ENCODE measurements at regions not wholly inside any gene's neighbourhood (a gene's known extent, or its start where the extent isn't known, plus 50 kb on each side); places are given as distances from the start of the nearest gene placed in this dataset.

DNA sequence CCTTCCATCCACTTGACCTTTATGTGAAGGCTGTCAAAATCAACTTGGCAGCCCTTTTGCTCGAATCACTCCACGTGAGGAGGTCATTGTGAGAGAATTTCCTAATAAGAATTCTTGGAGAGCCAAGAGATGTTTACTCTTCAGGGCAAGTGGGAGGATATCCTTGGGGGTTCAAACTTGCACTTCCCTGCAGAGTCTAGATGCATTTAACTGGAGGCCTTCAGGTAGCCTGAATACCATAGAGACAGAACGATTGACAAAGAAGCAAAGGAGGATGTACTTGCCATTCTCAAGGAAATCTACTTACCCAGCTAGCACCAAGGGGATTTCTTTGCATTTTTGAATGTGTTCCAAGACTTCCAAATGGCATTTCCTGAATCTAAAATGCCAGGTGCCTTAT is 1702.6 kb upstream of the FLRT2 start:
- no CpG with 5 or more reads among the region's 3 CpGs for WGBS (ENCODE audit: insufficient coverage, low lambda C conversion rate)
- Histone ChIP-seq H3K27me3 (ENCODE audit: control insufficient read depth, insufficient read depth, low read length) (no peaks in the 10 kb centered on the region), H3K9me3 (ENCODE audit: control insufficient read depth, low read depth, low read length) (no peaks in the 10 kb centered on the region)

DNA sequence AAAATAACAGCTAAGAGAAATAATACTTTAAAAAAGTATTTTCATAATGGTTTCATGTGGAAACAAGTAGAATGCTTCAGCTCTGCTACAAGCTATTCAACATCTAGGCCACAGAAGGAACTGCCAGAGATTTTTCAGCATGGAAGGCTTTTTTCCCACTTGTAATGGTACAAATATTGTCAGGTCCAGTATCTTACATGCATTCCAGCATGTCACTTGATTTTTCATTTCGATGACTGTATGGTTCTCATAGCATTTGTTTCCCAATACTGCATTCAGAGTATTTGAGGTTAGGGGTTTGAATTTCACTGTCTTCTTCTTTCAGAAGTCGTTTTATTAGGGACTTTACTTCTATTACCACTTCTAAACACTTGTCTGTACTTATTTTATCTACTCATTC is 1701.5 kb upstream of the FLRT2 start:
- Histone ChIP-seq H3K4me1 (ENCODE audit: control insufficient read depth, insufficient read depth, low read length) (no peaks in the 10 kb centered on the region), H3K27ac (ENCODE audit: low read length) (no peak overlapping the region), H3K9me3 (ENCODE audit: control insufficient read depth, low read depth, low read length) (no peaks in the 10 kb centered on the region), H3K36me3 (ENCODE audit: control insufficient read depth, insufficient read depth, low read length) (no peaks in the 10 kb centered on the region), H3K27me3 (ENCODE audit: control insufficient read depth, insufficient read depth, low read length) (no peaks in the 10 kb centered on the region), H3K4me3 (ENCODE audit: low read length) (no peak overlapping the region)
- no peak for DNase-seq
- WGBS (ENCODE audit: insufficient coverage, low lambda C conversion rate) = no CpG with 5 or more reads among the region's 2 CpGs

More for the DNA sequence above, 1702.6 kb upstream of the FLRT2 start:
- Histone ChIP-seq H3K27ac (ENCODE audit: low read length) (no peak overlapping the region), H3K4me1 (ENCODE audit: control insufficient read depth, insufficient read depth, low read length) (no peaks in the 10 kb centered on the region), H3K4me3 (ENCODE audit: low read length) (no peak overlapping the region), H3K36me3 (ENCODE audit: control insufficient read depth, insufficient read depth, low read length) (no peaks in the 10 kb centered on the region)
- no peak for DNase-seq

DNA sequence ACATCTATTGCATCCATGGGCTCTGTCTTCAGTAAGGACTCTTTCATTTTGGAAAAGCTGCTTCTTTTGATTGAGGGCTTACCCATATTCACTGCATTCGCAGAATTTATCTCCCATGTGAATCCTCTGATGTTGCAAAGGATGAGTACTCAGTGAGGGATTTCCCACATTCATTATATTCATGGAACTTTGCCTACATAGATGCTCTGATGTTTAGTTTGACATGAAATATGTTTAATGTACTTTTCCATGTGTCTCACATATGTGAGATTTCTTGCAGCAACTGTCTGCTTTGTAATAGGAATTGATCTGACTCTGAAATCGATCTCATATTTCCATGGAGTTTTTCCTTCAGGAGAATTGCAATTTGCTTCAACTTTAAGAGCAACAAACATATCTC is 1699.6 kb upstream of the FLRT2 start:
- Histone ChIP-seq H3K4me1 (ENCODE audit: control insufficient read depth, insufficient read depth, low read length) (no peaks in the 10 kb centered on the region), H3K9me3 (ENCODE audit: control insufficient read depth, low read depth, low read length) (no peaks in the 10 kb centered on the region), H3K27ac (ENCODE audit: low read length) (no peak overlapping the region), H3K27me3 (ENCODE audit: control insufficient read depth, insufficient read depth, low read length) (no peaks in the 10 kb centered on the region), H3K4me3 (ENCODE audit: low read length) (no peak overlapping the region), H3K36me3 (ENCODE audit: control insufficient read depth, insufficient read depth, low read length) (no peaks in the 10 kb centered on the region)
- DNase-seq = no peak
- WGBS (ENCODE audit: insufficient coverage, low lambda C conversion rate) = no CpG with 5 or more reads among the region's 2 CpGs

DNA sequence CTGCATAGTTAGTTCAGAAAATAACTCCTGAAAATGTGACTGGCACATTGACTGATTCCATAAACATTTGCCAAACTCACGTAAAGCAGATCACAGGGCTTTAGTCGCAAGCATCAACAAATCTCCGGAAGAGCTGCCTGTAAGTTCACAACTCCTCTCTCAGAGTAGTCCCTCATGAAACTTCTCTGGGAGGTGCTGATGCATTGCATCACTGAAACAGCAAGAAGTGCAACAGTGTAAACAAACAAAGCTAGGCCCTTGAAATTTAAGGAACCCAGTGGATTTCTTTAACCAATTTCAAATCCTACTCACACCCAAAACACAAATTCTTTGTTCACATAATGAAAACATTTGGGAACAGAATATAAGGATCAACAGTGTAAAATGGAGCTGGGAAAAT is 1691.7 kb upstream of the FLRT2 start:
- no CpG with 5 or more reads among the region's 3 CpGs for WGBS (ENCODE audit: insufficient coverage, low lambda C conversion rate)

DNA sequence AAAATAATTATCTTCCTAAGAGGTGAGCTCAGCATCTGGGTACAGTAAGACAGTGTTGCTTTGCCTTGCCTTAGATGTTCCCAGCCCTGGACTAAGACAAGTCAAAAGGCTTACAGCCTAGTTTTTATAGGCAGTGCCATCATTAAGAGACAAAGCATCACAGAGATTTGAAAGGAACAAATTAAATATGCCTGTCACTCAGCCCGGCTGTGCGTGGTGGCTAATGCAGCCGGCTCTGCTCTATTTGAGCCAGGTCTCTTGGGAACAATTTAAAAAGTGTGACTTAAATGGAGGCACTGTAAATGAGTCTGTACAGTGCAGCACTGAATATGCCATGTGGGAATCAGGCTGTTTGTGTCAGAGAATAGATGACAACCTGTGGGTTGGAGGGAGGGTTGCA is 1687.4 kb upstream of the FLRT2 start:
- no CpG with 5 or more reads among the region's 3 CpGs for WGBS (ENCODE audit: insufficient coverage, low lambda C conversion rate)
- no peaks in the 10 kb centered on the region for H3K4me1 ChIP-seq (ENCODE audit: control insufficient read depth, insufficient read depth, low read length)
- DNase-seq = no peak
- no peak overlapping the region for H3K4me3 ChIP-seq (ENCODE audit: low read length)
- H3K27me3 ChIP-seq (ENCODE audit: control insufficient read depth, insufficient read depth, low read length) = no peaks in the 10 kb centered on the region
- no peaks in the 10 kb centered on the region for H3K9me3 ChIP-seq (ENCODE audit: control insufficient read depth, low read depth, low read length)
- H3K27ac ChIP-seq (ENCODE audit: low read length) = no peak overlapping the region
- H3K36me3 ChIP-seq (ENCODE audit: control insufficient read depth, insufficient read depth, low read length) = no peaks in the 10 kb centered on the region

More for the DNA sequence above, 1691.7 kb upstream of the FLRT2 start:
- DNase-seq = no peak
- Histone ChIP-seq H3K9me3 (ENCODE audit: control insufficient read depth, low read depth, low read length) (no peaks in the 10 kb centered on the region), H3K27ac (ENCODE audit: low read length) (no peak overlapping the region), H3K4me1 (ENCODE audit: control insufficient read depth, insufficient read depth, low read length) (no peaks in the 10 kb centered on the region), H3K27me3 (ENCODE audit: control insufficient read depth, insufficient read depth, low read length) (no peaks in the 10 kb centered on the region), H3K36me3 (ENCODE audit: control insufficient read depth, insufficient read depth, low read length) (no peaks in the 10 kb centered on the region), H3K4me3 (ENCODE audit: low read length) (no peak overlapping the region)

DNA sequence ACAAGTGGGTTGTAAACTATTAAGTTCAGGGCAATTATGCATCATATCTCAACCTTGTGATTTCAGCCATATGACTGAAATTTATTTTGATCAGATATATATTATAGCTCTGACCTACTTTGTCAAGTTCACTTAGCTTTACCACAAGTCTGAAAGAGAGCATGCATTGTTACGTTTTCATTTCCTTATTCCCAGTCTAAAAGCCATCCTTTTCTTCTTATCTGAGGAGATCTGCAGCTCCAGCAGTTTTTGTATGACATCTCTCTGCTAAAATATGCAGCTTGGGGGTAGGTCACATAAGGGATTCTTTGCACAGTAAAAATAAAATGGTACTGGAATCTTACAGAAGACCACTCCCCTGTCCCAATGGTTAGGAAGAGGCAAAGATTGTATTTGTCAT is 1682.8 kb upstream of the FLRT2 start:
- Histone ChIP-seq H3K36me3 (ENCODE audit: control insufficient read depth, insufficient read depth, low read length) (no peaks in the 10 kb centered on the region), H3K4me3 (ENCODE audit: low read length) (no peak overlapping the region), H3K9me3 (ENCODE audit: control insufficient read depth, low read depth, low read length) (no peaks in the 10 kb centered on the region), H3K27ac (ENCODE audit: low read length) (no peak overlapping the region), H3K27me3 (ENCODE audit: control insufficient read depth, insufficient read depth, low read length) (no peaks in the 10 kb centered on the region), H3K4me1 (ENCODE audit: control insufficient read depth, insufficient read depth, low read length) (no peaks in the 10 kb centered on the region)
- no peak for DNase-seq
- WGBS (ENCODE audit: insufficient coverage, low lambda C conversion rate) = no CpG with 5 or more reads among the region's 1 CpG

DNA sequence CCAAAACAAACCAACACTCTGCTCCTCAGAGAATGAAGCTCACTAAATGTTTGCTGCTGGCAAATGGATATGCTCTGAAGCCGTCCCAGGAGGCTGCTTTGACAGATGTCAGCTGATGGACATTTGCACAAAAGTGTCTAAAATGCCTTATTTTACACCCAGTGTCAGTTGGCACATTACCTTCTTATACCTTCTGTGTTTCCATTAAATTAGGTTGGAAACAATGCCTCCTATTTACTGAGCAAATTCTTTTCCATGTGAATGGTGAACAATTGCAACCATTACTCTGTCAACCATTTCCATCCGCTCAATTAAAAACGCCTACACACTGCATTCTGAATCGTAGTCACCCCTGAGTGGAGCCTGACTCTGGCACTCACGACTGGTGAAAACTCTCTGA is 1679.9 kb upstream of the FLRT2 start:
- Histone ChIP-seq H3K36me3 (ENCODE audit: control insufficient read depth, insufficient read depth, low read length) (no peaks in the 10 kb centered on the region), H3K4me1 (ENCODE audit: control insufficient read depth, insufficient read depth, low read length) (no peaks in the 10 kb centered on the region), H3K9me3 (ENCODE audit: control insufficient read depth, low read depth, low read length) (no peaks in the 10 kb centered on the region), H3K27ac (ENCODE audit: low read length) (no peak overlapping the region), H3K4me3 (ENCODE audit: low read length) (no peak overlapping the region), H3K27me3 (ENCODE audit: control insufficient read depth, insufficient read depth, low read length) (no peaks in the 10 kb centered on the region)
- no CpG with 5 or more reads among the region's 5 CpGs for WGBS (ENCODE audit: insufficient coverage, low lambda C conversion rate)
- no peak for DNase-seq

DNA sequence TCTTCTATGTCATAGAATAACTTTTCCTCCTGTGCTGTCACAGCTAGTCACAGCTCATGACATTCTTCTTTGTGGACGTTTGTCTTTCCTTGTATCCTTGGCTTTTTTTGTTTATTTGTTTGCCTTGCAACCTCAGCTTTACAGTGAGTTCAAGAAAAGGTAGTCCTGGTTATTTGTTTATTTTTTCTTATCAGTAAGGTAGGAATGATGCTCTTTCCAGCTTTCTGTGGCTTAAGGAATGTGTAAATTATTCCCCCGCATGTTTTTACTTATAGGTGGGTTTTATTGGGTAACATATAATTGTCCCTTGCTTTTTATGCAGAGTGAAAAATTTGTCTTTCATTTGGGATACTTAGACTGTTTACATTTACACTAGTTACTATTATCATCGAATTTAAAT is 1673.6 kb upstream of the FLRT2 start:
- Histone ChIP-seq H3K27ac (ENCODE audit: low read length) (no peak overlapping the region), H3K27me3 (ENCODE audit: control insufficient read depth, insufficient read depth, low read length) (no peaks in the 10 kb centered on the region), H3K4me1 (ENCODE audit: control insufficient read depth, insufficient read depth, low read length) (no peaks in the 10 kb centered on the region), H3K9me3 (ENCODE audit: control insufficient read depth, low read depth, low read length) (no peaks in the 10 kb centered on the region), H3K4me3 (ENCODE audit: low read length) (no peak overlapping the region), H3K36me3 (ENCODE audit: control insufficient read depth, insufficient read depth, low read length) (no peaks in the 10 kb centered on the region)
- 83% methylated on average over 1 of the region's 3 CpGs for WGBS (ENCODE audit: insufficient coverage, low lambda C conversion rate)
- DNase-seq = no peak

DNA sequence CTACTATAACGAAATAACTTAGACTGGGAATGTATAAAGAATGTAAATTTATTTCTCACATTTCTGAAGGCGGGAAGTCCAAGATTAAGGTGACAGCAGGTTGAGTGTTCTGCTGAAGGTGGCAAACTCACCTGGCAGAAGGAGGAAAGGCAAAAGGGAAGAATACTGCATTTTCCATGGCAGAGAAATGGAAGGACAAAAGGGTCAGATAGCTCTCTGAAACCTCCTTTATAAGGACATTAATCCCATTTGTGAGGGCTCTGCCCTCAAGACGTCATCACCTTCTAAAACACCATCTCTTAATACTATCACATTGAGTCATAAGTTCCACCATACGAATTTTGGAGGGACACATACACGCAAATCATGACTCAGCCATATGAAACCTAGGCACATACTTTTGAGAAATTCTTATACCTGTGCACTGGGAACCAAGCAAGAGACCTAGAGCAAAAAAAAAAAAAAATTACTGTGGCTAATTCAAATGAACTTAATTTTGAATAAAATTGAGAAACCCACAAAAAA is 1669.3 kb upstream of the FLRT2 start:
- 96% methylated on average over 4 of the region's 5 CpGs for WGBS (ENCODE audit: insufficient coverage, low lambda C conversion rate)
- Histone ChIP-seq H3K4me3 (ENCODE audit: low read length) (no peak overlapping the region), H3K27ac (ENCODE audit: low read length) (no peak overlapping the region), H3K27me3 (ENCODE audit: control insufficient read depth, insufficient read depth, low read length) (no peaks in the 10 kb centered on the region), H3K9me3 (ENCODE audit: control insufficient read depth, low read depth, low read length) (peaks cover 3% of the 10 kb centered on the region), H3K36me3 (ENCODE audit: control insufficient read depth, insufficient read depth, low read length) (no peaks in the 10 kb centered on the region), H3K4me1 (ENCODE audit: control insufficient read depth, insufficient read depth, low read length) (no peaks in the 10 kb centered on the region)
- no peak for DNase-seq

DNA sequence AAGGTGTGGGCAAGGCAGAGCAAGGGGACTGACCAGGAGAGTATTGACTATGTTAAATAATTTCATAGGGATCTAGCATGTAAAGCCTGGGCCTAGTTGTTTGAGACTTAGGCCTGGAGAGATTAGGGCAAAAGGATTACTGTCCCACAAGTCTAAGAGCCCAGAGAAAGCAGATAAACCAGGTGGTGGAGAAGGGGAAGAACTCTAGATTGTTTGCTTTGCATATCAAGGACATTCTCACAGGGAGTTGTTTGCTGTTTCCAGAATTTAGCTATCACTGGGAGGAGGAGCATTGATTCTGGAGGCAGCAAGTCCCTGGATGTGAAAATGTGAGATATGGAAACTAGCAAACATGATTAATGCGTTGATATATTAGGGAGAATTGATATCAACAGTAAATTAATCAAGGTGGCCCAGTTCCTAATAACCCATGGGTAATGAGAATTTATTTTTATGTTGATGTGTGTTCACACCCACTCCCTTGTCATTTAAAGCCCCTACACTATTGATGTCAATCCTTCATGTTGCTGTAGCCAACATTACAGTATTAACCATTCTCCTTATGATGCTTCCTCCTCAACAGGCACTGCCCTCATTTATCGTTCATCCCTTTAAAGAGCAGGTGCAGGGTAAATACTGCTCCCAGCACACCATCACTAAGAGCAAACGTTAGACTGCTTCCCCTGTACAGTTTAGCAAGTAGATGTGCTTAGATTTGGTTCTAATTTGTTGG is 1666.7 kb upstream of the FLRT2 start:
- H3K36me3 ChIP-seq (ENCODE audit: control insufficient read depth, insufficient read depth, low read length) = no peaks in the 10 kb centered on the region
- H3K27me3 ChIP-seq (ENCODE audit: control insufficient read depth, insufficient read depth, low read length) = no peaks in the 10 kb centered on the region
- H3K4me3 ChIP-seq (ENCODE audit: low read length) = no peak overlapping the region
- DNase-seq = no peak
- no peaks in the 10 kb centered on the region for H3K4me1 ChIP-seq (ENCODE audit: control insufficient read depth, insufficient read depth, low read length)
- WGBS (ENCODE audit: insufficient coverage, low lambda C conversion rate) = 50% methylated on average over 1 of the region's 3 CpGs
- peaks cover 3% of the 10 kb centered on the region for H3K9me3 ChIP-seq (ENCODE audit: control insufficient read depth, low read depth, low read length)
- H3K27ac ChIP-seq (ENCODE audit: low read length) = no peak overlapping the region

DNA sequence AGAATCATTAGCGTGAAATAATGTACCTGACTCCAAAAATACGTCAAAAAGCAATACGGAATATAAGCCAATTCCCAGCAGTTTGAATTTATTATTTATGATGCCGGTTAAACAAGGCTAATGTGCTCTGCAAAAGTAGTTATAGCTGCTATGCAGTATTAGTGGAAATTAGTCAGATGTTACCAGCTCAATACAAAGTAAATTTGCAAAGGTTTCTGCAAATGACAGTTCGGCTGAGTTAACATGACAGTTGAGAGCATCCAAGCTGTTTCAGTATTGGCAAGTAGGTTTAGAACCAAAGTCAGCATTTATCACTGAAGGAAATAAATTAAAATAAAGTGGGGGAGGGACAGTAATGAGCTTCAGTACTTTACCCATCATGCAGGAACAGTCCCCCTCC is 1665.8 kb upstream of the FLRT2 start:
- Histone ChIP-seq H3K27ac (ENCODE audit: low read length) (no peak overlapping the region), H3K36me3 (ENCODE audit: control insufficient read depth, insufficient read depth, low read length) (no peaks in the 10 kb centered on the region), H3K9me3 (ENCODE audit: control insufficient read depth, low read depth, low read length) (peaks cover 3% of the 10 kb centered on the region), H3K4me1 (ENCODE audit: control insufficient read depth, insufficient read depth, low read length) (no peaks in the 10 kb centered on the region), H3K4me3 (ENCODE audit: low read length) (no peak overlapping the region), H3K27me3 (ENCODE audit: control insufficient read depth, insufficient read depth, low read length) (no peaks in the 10 kb centered on the region)
- DNase-seq = no peak
- WGBS (ENCODE audit: insufficient coverage, low lambda C conversion rate) = 100% methylated on average over 1 of the region's 5 CpGs
